Caco-2 (cell line): ENCODE measurements at regions not wholly inside any gene's neighbourhood (a gene's known extent, or its start where the extent isn't known, plus 50 kb on each side); places are given as distances from the start of the nearest gene placed in this dataset.

ENCODE experiments used
- BruUV-seq: library from RNA; stranded (reverse); fragments of 400-500 nt; replicated peaks from 2 replicates; lab custom pipeline; 2021; lab: Mats Ljungman, UMichigan
- CTCF ChIA-PET: fragments of 300-600 bp; sonication (Branson Sonifier 250); formaldehyde crosslinking; loops from one replicate; lab custom pipeline; 2022; ENCODE audit warnings: antibody characterized with exemption; lab: Charles Lee
- POLR2A ChIA-PET: fragments of 300-600 bp; sonication (Branson Sonifier 250); formaldehyde crosslinking; loops from one replicate; lab custom pipeline; 2022; ENCODE audit warnings: antibody characterized with exemption; lab: Charles Lee
- DNase-seq, 2 experiments: peaks; one replicate each; pipeline versions ENCODE4 v3.0.0 to v3.0.0-alpha.2; 2020 to 2022
- H3K27me3 ChIP-seq: replicated peaks from 2 replicates; pipeline ENCODE4 v1.6.0; 2011; ENCODE audit warnings: low read length; ENCODE audit not compliant: control insufficient read depth, insufficient read depth
- H3K36me3 ChIP-seq: 2 replicates; pipeline ENCODE4 v1.5.1; 2011; ENCODE audit warnings: low read length; ENCODE audit not compliant: control insufficient read depth, insufficient read depth
- H3K4me1 ChIP-seq: fragments of 250-450 bp; sonication (Bioruptor Pico); 2 replicates; pipeline ENCODE4 v1.5.1; 2020; ENCODE audit warnings: mild to moderate bottlenecking
- H3K4me3 ChIP-seq: 2 replicates; pipeline ENCODE4 v1.5.1; 2011; ENCODE audit warnings: low read depth, mild to moderate bottlenecking, control low read depth, low read length
- H3K9me3 ChIP-seq: fragments of 250-450 bp; sonication (Bioruptor Pico); 2 replicates; pipeline ENCODE4 v1.5.1; 2020; ENCODE audit warnings: mild to moderate bottlenecking, moderate library complexity
- H3K27ac Mint-ChIP-seq: one replicate; pipeline ENCODE4 v1.8.0; 2022; ENCODE audit warnings: mixed read lengths; ENCODE audit not compliant: unreplicated experiment
- H3K27me3 Mint-ChIP-seq: one replicate; pipeline ENCODE4 v1.8.0; 2022; ENCODE audit warnings: mixed read lengths; ENCODE audit not compliant: insufficient read depth, unreplicated experiment
- H3K36me3 Mint-ChIP-seq: one replicate; pipeline ENCODE4 v1.8.0; 2022; ENCODE audit warnings: mild to moderate bottlenecking, mixed read lengths; ENCODE audit not compliant: insufficient read depth, unreplicated experiment
- H3K4me1 Mint-ChIP-seq: one replicate; pipeline ENCODE4 v1.8.0; 2022; ENCODE audit warnings: low read depth, mixed read lengths; ENCODE audit not compliant: unreplicated experiment
- H3K4me3 Mint-ChIP-seq: one replicate; pipeline ENCODE4 v1.8.0; 2022; ENCODE audit warnings: mild to moderate bottlenecking, moderate library complexity, mixed read lengths; ENCODE audit not compliant: unreplicated experiment
- H3K9me3 Mint-ChIP-seq: one replicate; pipeline ENCODE4 v1.8.0; 2022; ENCODE audit warnings: mixed read lengths; ENCODE audit not compliant: unreplicated experiment
- CTCF ChIP-seq, 2 experiments: fragments of 200-600 bp in 1 of 2; IDR thresholded peaks; 1 replicate in 1 of 2; 2 replicates in 1 of 2; pipeline versions ENCODE4 v1.5.1 to v1.8.0; 2011 to 2022; ENCODE audit warnings: antibody characterized with exemption in 1 of 2, control low read depth in 1 of 2, inconsistent platforms in 1 of 2, low read depth in 1 of 2, low read length in 1 of 2, mild to moderate bottlenecking in 1 of 2, moderate library complexity in 1 of 2; ENCODE audit not compliant: insufficient read depth in 1 of 2, severe bottlenecking in 1 of 2, unreplicated experiment in 1 of 2
- intact Hi-C: fragments of 100-400 bp; cut with micrococcal nuclease; formaldehyde crosslinking; loops from one replicate; pipeline ENCODE4 v1.10.0; 2022; ENCODE audit not compliant: unreplicated experiment

DNA sequence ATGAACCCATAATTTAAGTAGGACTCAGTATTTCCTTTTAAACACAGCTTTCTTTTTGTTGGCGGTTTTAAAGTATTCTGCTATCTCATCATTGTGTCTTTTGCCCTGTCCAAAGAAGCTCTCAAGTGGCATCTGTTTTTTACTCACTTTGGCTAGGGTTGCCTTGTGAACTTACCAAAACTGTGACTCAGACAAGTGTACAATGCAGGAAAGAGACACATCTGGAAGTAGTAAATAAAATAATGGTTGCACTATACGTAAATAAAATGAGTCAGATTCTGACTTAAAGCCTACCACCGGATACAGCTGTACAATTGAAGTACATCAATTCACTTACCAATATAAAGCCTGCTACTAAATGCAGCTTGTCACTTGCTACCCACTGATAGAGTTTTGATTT, 619.2 kb upstream of the LRFN5 start:
- Mint-ChIP-seq H3K4me1 (no peaks in the 10 kb centered on the region), H3K27me3 (no peaks in the 10 kb centered on the region), H3K27ac (no peak overlapping the region), H3K9me3 (peaks cover 7% of the 10 kb centered on the region), H3K4me3 (no peak overlapping the region), H3K36me3 (no peaks in the 10 kb centered on the region)
- ChIA-PET CTCF (no interaction called here), POLR2A (no interaction called here)
- Histone ChIP-seq H3K9me3 (no peaks in the 10 kb centered on the region), H3K27me3 (no peaks in the 10 kb centered on the region), H3K36me3 (no peaks in the 10 kb centered on the region), H3K4me3 (no peak overlapping the region), H3K4me1 (no peaks in the 10 kb centered on the region)
- intact Hi-C loops, result no loop called here
- BruUV-seq, result no TSS peak
- no peak for DNase-seq
- no peak for TF ChIP-seq CTCF (IDR thresholded peaks at IDR 0.05; ENCODE audit: insufficient read depth in 1 of 2, low read depth in 1 of 2, low read length in 1 of 2, severe bottlenecking in 1 of 2, unreplicated experiment in 1 of 2)

GRCh38 chr14:40986655-40987054, 620.0 kb upstream of the LRFN5 start:
- CTCF ChIA-PET, result no interaction called here
- Histone ChIP-seq H3K4me1 (no peaks in the 10 kb centered on the region), H3K27me3 (no peaks in the 10 kb centered on the region), H3K9me3 (no peaks in the 10 kb centered on the region), H3K4me3 (no peak overlapping the region), H3K36me3 (no peaks in the 10 kb centered on the region)
- Mint-ChIP-seq H3K27ac (no peak overlapping the region), H3K4me3 (no peak overlapping the region), H3K9me3 (peaks cover 7% of the 10 kb centered on the region), H3K36me3 (no peaks in the 10 kb centered on the region), H3K4me1 (no peaks in the 10 kb centered on the region), H3K27me3 (no peaks in the 10 kb centered on the region)
- no peak for DNase-seq
- intact Hi-C loops, result no loop called here
- TF ChIP-seq CTCF (IDR thresholded peaks at IDR 0.05; ENCODE audit: insufficient read depth in 1 of 2, low read depth in 1 of 2, low read length in 1 of 2, severe bottlenecking in 1 of 2, unreplicated experiment in 1 of 2), result no peak
- no TSS peak for BruUV-seq
- POLR2A ChIA-PET, result no interaction called here

- Mint-ChIP-seq H3K27ac (no peak overlapping the region), H3K36me3 (no peaks in the 10 kb centered on the region), H3K4me1 (no peaks in the 10 kb centered on the region), H3K9me3 (peaks cover 7% of the 10 kb centered on the region), H3K4me3 (no peak overlapping the region), H3K27me3 (no peaks in the 10 kb centered on the region)
- intact Hi-C loops, result no loop called here
- no peak for TF ChIP-seq CTCF (IDR thresholded peaks at IDR 0.05; ENCODE audit: insufficient read depth in 1 of 2, low read depth in 1 of 2, low read length in 1 of 2, severe bottlenecking in 1 of 2, unreplicated experiment in 1 of 2)
- no peak for DNase-seq
- no TSS peak for BruUV-seq
- CTCF ChIA-PET, result no interaction called here
- Histone ChIP-seq H3K4me3 (no peak overlapping the region), H3K36me3 (no peaks in the 10 kb centered on the region), H3K4me1 (no peaks in the 10 kb centered on the region), H3K9me3 (no peaks in the 10 kb centered on the region), H3K27me3 (no peaks in the 10 kb centered on the region)
- POLR2A ChIA-PET, result no interaction called here
These were observed 621.1 kb upstream of the LRFN5 start for GRCh38 chr14:40985584-40985983.
